ENCODE measurements at regions not wholly inside any gene's neighbourhood (a gene's known extent, or its start where the extent isn't known, plus 50 kb on each side); places are given as distances from the start of the nearest gene placed in this dataset.

DNA sequence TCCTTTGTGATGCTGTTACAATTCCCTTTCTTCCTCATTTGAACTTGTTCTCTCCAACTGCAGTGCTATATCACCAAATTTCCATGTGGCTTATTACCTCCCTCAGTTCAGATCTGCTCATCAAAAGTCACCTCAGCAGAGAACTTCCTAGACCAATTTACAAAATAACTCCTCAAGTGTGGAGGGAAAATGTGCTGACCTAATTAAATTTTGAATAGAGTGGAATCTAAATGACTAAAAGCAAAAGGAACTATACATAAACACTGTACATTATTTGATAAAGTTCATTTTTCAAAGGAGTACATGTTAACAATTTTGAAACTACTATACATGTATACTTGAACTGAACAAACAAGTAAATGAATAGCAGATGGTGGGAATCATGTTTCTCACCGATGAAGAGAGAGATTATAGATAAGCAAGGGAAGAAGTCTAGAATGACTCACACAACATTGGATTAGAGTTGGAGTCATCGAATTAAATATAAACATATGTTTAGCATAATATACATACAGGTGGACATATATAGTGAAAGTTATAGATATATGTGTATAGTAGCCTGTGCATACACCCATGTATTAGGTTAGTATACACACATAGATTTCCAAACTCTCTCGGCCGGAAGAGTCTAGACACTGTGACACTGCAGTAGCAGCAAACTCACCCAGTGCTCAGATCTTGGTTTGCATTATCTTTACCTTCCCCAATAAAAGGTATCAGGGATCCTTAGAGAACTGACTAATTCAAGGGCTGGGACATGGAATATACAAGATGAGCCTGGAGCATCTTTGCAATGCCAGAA, 318.7 kb downstream of the PCDH18 start:
- no peak for TF ChIP-seq POLR2A (IDR thresholded peaks at IDR 0.05)
- TF ChIP-seq, protein P1, sequence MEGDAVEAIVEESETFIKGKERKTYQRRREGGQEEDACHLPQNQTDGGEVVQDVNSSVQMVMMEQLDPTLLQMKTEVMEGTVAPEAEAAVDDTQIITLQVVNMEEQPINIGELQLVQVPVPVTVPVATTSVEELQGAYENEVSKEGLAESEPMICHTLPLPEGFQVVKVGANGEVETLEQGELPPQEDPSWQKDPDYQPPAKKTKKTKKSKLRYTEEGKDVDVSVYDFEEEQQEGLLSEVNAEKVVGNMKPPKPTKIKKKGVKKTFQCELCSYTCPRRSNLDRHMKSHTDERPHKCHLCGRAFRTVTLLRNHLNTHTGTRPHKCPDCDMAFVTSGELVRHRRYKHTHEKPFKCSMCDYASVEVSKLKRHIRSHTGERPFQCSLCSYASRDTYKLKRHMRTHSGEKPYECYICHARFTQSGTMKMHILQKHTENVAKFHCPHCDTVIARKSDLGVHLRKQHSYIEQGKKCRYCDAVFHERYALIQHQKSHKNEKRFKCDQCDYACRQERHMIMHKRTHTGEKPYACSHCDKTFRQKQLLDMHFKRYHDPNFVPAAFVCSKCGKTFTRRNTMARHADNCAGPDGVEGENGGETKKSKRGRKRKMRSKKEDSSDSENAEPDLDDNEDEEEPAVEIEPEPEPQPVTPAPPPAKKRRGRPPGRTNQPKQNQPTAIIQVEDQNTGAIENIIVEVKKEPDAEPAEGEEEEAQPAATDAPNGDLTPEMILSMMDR (IDR thresholded peaks at IDR 0.05): no peak
- Histone ChIP-seq H3K36me3 (no peaks in the 10 kb centered on the region), H3K4me3 (no peak overlapping the region), H3K9me3 (no peaks in the 10 kb centered on the region), H3K27ac (no peak overlapping the region), H3K4me1 (no peaks in the 10 kb centered on the region), H3K27me3 (no peaks in the 10 kb centered on the region)
- intact Hi-C loops (cut with DNase I): no loop called here
- WGBS (ENCODE audit: insufficient coverage, low coverage, low lambda C conversion rate, missing lambda C conversion rate): 66% methylated on average over 4 of the region's 4 CpGs
- ATAC-seq (no peak), DNase-seq (no peak)

DNA sequence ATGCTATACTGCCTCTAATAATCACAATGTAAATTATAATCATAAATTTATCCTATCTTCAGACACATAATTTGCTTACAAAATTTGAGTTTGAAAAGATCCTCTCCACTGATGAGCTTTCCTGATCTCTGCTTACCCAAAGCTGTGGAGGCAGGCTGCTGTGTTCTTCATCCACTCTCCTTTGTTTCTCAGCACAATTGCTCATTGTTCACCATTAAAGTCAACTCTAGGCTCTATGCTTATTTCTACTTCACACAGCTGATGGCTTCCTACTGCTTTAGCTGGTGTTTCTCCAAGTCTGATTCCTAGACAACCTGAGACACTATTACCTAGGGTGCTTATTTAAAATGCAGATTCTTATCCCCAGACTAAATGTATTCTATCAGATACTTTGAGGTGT, 319.7 kb downstream of the PCDH18 start:
- Histone ChIP-seq H3K27me3 (no peaks in the 10 kb centered on the region), H3K4me3 (no peak overlapping the region), H3K27ac (no peak overlapping the region), H3K9me3 (no peaks in the 10 kb centered on the region), H3K36me3 (no peaks in the 10 kb centered on the region), H3K4me1 (no peaks in the 10 kb centered on the region)
- TF ChIP-seq, protein P1 (IDR thresholded peaks at IDR 0.05): no peak
- no peak for TF ChIP-seq POLR2A (IDR thresholded peaks at IDR 0.05)
- DNase-seq (no peak), ATAC-seq (no peak)
- intact Hi-C loops (cut with DNase I): no loop called here

DNA sequence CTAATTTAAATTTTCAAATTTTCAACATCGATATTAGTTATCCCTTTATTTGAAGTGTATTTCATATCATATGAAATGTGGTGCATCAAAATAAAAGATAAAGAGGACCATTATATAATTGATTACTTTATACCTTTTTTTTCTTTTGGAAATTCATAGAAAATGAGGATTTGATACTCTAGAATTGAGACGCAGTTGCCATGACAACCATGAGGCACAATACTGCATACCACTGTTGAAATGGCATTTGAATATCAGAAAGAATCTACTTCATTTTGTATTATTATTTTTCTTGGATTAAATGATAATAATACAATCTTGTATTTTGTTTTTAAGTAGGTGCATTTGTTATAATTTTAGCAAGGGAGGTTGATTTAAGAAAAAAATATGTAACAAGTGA, 323.1 kb downstream of the PCDH18 start:
- Histone ChIP-seq H3K4me1 (no peaks in the 10 kb centered on the region), H3K27ac (no peak overlapping the region), H3K36me3 (no peaks in the 10 kb centered on the region), H3K9me3 (no peaks in the 10 kb centered on the region), H3K4me3 (no peak overlapping the region), H3K27me3 (no peaks in the 10 kb centered on the region)
- no peak for TF ChIP-seq POLR2A (IDR thresholded peaks at IDR 0.05)
- TF ChIP-seq, protein P1 (IDR thresholded peaks at IDR 0.05): no peak
- ATAC-seq (no peak), DNase-seq (no peak)
- intact Hi-C loops (cut with DNase I): no loop called here
- 57% methylated on average over 2 of the region's 2 CpGs for WGBS (ENCODE audit: insufficient coverage, low coverage, low lambda C conversion rate, missing lambda C conversion rate)

DNA sequence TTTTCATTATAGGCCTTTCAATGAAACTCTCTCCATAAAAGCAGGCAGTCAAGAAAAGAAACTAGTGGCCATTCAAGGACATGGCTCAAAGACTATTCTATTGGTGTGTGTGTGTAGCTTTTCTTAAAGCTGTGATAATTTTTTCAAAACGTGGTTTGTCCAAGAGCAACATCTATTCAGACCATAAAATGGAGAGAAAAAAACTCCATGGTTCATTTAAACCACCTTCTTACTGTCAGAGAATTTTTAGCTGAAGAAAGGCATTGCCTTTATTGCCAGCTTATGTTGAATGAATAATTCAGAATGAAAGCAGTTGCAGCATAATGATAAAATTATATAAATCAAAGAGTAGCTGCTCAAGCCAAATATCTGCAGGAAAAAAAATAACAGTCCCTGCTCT, 325.5 kb downstream of the PCDH18 start:
- DNase-seq: no peak
- H3K27ac ChIP-seq: no peak overlapping the region
- TF ChIP-seq, protein P1 (IDR thresholded peaks at IDR 0.05): no peak
- TF ChIP-seq POLR2A (IDR thresholded peaks at IDR 0.05): no peak
- no peaks in the 10 kb centered on the region for H3K4me1 ChIP-seq
- intact Hi-C loops (cut with DNase I): no loop called here
- WGBS (ENCODE audit: insufficient coverage, low coverage, low lambda C conversion rate, missing lambda C conversion rate): 17% methylated on average over 1 of the region's 1 CpG
- H3K27me3 ChIP-seq: no peaks in the 10 kb centered on the region
- no peak for ATAC-seq
- H3K36me3 ChIP-seq: no peaks in the 10 kb centered on the region
- H3K4me3 ChIP-seq: no peak overlapping the region
- no peaks in the 10 kb centered on the region for H3K9me3 ChIP-seq
